K562 (cell line): ENCODE measurements at regions not wholly inside any gene's neighbourhood (a gene's known extent, or its start where the extent isn't known, plus 50 kb on each side); places are given as distances from the start of the nearest gene placed in this dataset.

Experiments
- ATAC-seq: fragments of 200-7000 bp; cut with Tn5 transposase; 3 replicates; pipeline ENCODE4 v1.9.1; 2020; ENCODE audit warnings: moderate library complexity
- BruUV-seq: library from RNA; stranded (reverse); fragments of 400-500 nt; replicated peaks from 2 replicates; lab custom pipeline; 2021; lab: Mats Ljungman, UMichigan
- CTCF ChIA-PET: fragments of 300-600 bp; formaldehyde crosslinking; extraction: SDS; loops from one replicate; lab custom pipeline; 2021; ENCODE audit warnings: low intra/inter-chr PET ratio; lab: Yijun Ruan, JAX
- POLR2A ChIA-PET: fragments of 300-600, 350-650 bp; sonication (Branson Sonifier 250); formaldehyde crosslinking; extraction: SDS; loops from one replicate; lab custom pipeline; 2021; ENCODE audit warnings: antibody characterized with exemption, inconsistent platforms; lab: Yijun Ruan, JAX
- DNase-seq, 4 experiments: peaks; one replicate each; pipeline versions ENCODE4 v3.0.0 to v3.0.0-alpha.2; 2011 to 2018; ENCODE audit warnings: low spot score in 3 of 4, mixed read lengths in 3 of 4; ENCODE audit errors: extremely low read depth in 1 of 4
- FAIRE-seq: peaks from 2 replicates; lab custom pipeline; 2011; peaks lifted over from hg19 to GRCh38; lab: Jason Lieb, UNC
- H2AFZ ChIP-seq: 2 replicates; pipeline ENCODE4 v1.6.0; 2011; ENCODE audit warnings: low read depth, low read length, control low read depth, inconsistent platforms
- H3K27ac ChIP-seq: fragments of 200-600 bp; 3 replicates; pipeline ENCODE4 v1.8.0; 2011; ENCODE audit warnings: low read depth, mild to moderate bottlenecking, control low read depth, inconsistent platforms, low read length, moderate library complexity, mixed read lengths; ENCODE audit errors: extremely low read depth
- H3K27me3 ChIP-seq, 2 experiments: fragments of 300-600 bp in 1 of 2; 2 replicates in 1 of 2; 3 replicates in 1 of 2; pipeline versions ENCODE4 v1.6.0 to v1.8.0; 2011; ENCODE audit warnings: inconsistent platforms in 2 of 2, low read length in 2 of 2, mild to moderate bottlenecking in 1 of 2, mixed read lengths in 1 of 2, moderate library complexity in 1 of 2; ENCODE audit not compliant: control insufficient read depth in 2 of 2, insufficient read depth in 2 of 2
- H3K36me3 ChIP-seq: fragments of 300-600 bp; 3 replicates; pipeline ENCODE4 v1.8.0; 2011; ENCODE audit warnings: mild to moderate bottlenecking, low read length, inconsistent platforms; ENCODE audit not compliant: control insufficient read depth, insufficient read depth
- H3K4me1 ChIP-seq, 2 experiments: fragments of 200-600 bp in 1 of 2; replicated peaks in 1 of 2; 2 replicates in 1 of 2; 3 replicates in 1 of 2; pipeline versions ENCODE4 v1.5.1 to v1.8.0; 2011; ENCODE audit warnings: inconsistent platforms in 2 of 2, low read length in 2 of 2, mild to moderate bottlenecking in 1 of 2, mixed read lengths in 1 of 2, moderate library complexity in 1 of 2; ENCODE audit not compliant: control insufficient read depth in 2 of 2, insufficient read depth in 2 of 2
- H3K4me2 ChIP-seq: 2 replicates; pipeline ENCODE4 v1.6.1; 2011; ENCODE audit warnings: low read length, control low read depth, inconsistent platforms, mixed read lengths; ENCODE audit not compliant: insufficient read depth
- H3K4me3 ChIP-seq: fragments of 200-600 bp; sonication (generic), shearing (Covaris generic); 2 replicates; pipeline ENCODE4 v1.5.1; 2016; ENCODE audit warnings: control low read depth, inconsistent platforms
- H3K79me2 ChIP-seq: fragments of 200-600 bp; 3 replicates; pipeline ENCODE4 v1.8.0; 2011; ENCODE audit warnings: low read length, inconsistent platforms; ENCODE audit not compliant: control insufficient read depth, insufficient read depth
- H3K9ac ChIP-seq, 2 experiments: 2 replicates each; pipeline versions ENCODE4 v1.6.0 to v1.6.1; 2011; ENCODE audit warnings: low read depth in 2 of 2, low read length in 2 of 2, control low read depth in 1 of 2, inconsistent platforms in 1 of 2, mild to moderate bottlenecking in 1 of 2, mixed read lengths in 1 of 2; ENCODE audit not compliant: insufficient read depth in 1 of 2
- H3K9me1 ChIP-seq: one replicate; pipeline ENCODE4 v1.6.0; 2011; ENCODE audit warnings: inconsistent platforms, mild to moderate bottlenecking, low read length, moderate library complexity; ENCODE audit not compliant: control insufficient read depth, insufficient read depth
- H3K9me3 ChIP-seq: replicated peaks from 2 replicates; pipeline ENCODE4 v1.5.1; 2011; ENCODE audit warnings: low read depth, low read length, inconsistent platforms; ENCODE audit not compliant: control insufficient read depth, insufficient read depth
- H4K20me1 ChIP-seq: replicated peaks from 2 replicates; pipeline ENCODE4 v1.6.1; 2011; ENCODE audit warnings: low read length, inconsistent platforms, mixed read lengths; ENCODE audit not compliant: control insufficient read depth, insufficient read depth
- MYNN ChIP-seq, 2 experiments: sonication (generic); formaldehyde crosslinking in 1 of 2; IDR thresholded peaks; 2 replicates each; pipeline versions ENCODE4 v1.5.0 to v1.6.1; 2016 to 2020; ENCODE audit warnings: antibody characterized with exemption in 1 of 2, missing genetic modification reagents in 1 of 2
- SIX5 ChIP-seq, 2 experiments: IDR thresholded peaks; 2 replicates each; pipeline ENCODE4 v1.6.1; 2011; ENCODE audit warnings: low read length in 2 of 2, borderline replicate concordance in 1 of 2, low read depth in 1 of 2, mild to moderate bottlenecking in 1 of 2, moderate library complexity in 1 of 2; ENCODE audit not compliant: insufficient read depth in 1 of 2
- ZNF146 ChIP-seq: IDR thresholded peaks from one replicate; pipeline ENCODE4 v1.6.1; 2018; ENCODE audit warnings: missing compliant biosample characterization; ENCODE audit not compliant: unreplicated experiment
- ZNF224 ChIP-seq: sonication (generic); formaldehyde crosslinking; IDR thresholded peaks from 2 replicates; pipeline ENCODE4 v1.8.0; 2022; ENCODE audit warnings: mild to moderate bottlenecking, missing genetic modification reagents
- WGBS: fragments of 100-300 bp; shearing (Covaris generic); methylation state at CpG from one replicate; pipeline ENCODE4 v1.1.6; 2016; ENCODE audit warnings: low coverage, mixed read lengths; ENCODE audit not compliant: insufficient coverage; ENCODE audit errors: missing lambda C conversion rate; 5-methylcytosine and 5-hydroxymethylcytosine counted together
- in situ Hi-C: fragments of 300-500 bp; cut with MboI; formaldehyde crosslinking; loops from 4 replicates; pipeline ENCODE4 v1.15.0; 2018; ENCODE audit warnings: inconsistent platforms, mixed read lengths
- intact Hi-C: fragments of 100-400 bp; cut with micrococcal nuclease; formaldehyde crosslinking; loops from 2 replicates; pipeline ENCODE4 v1.14.2; 2022
- TF ChIP-seq, protein P1 (sequence below), 2 experiments: fragments of 150-350 bp in 1 of 2; IDR thresholded peaks; 2 replicates each; pipeline ENCODE4 v1.6.1; 2012 to 2016; ENCODE audit warnings: low read depth in 2 of 2, low read length in 2 of 2, mild to moderate bottlenecking in 1 of 2, moderate library complexity in 1 of 2
- TF ChIP-seq, protein P2 (sequence below): sonication (generic); formaldehyde crosslinking; IDR thresholded peaks from 2 replicates; pipeline ENCODE4 v1.8.1; 2022; ENCODE audit warnings: missing genetic modification reagents
- TF ChIP-seq, protein P3 (sequence below): IDR thresholded peaks from 3 replicates; pipeline ENCODE4 v1.6.1; 2011; ENCODE audit warnings: borderline replicate concordance, mild to moderate bottlenecking, moderate library complexity; ENCODE audit not compliant: insufficient read length; ENCODE audit errors: extremely low read depth
- TF ChIP-seq, protein P4 (sequence below), 2 experiments: fragments of 200-800 bp in 1 of 2; sonication (Bioruptor generic) in 1 of 2; sonication (generic) in 1 of 2; formaldehyde crosslinking in 1 of 2; IDR thresholded peaks in 1 of 2; conservative IDR thresholded peaks in 1 of 2; 2 replicates each; pipeline versions ENCODE4 v1.5.0 to v1.6.1; 2016 to 2020; ENCODE audit warnings: missing compliant biosample characterization in 1 of 2, missing genetic modification characterization in 1 of 2, missing genetic modification reagents in 1 of 2

DNA sequence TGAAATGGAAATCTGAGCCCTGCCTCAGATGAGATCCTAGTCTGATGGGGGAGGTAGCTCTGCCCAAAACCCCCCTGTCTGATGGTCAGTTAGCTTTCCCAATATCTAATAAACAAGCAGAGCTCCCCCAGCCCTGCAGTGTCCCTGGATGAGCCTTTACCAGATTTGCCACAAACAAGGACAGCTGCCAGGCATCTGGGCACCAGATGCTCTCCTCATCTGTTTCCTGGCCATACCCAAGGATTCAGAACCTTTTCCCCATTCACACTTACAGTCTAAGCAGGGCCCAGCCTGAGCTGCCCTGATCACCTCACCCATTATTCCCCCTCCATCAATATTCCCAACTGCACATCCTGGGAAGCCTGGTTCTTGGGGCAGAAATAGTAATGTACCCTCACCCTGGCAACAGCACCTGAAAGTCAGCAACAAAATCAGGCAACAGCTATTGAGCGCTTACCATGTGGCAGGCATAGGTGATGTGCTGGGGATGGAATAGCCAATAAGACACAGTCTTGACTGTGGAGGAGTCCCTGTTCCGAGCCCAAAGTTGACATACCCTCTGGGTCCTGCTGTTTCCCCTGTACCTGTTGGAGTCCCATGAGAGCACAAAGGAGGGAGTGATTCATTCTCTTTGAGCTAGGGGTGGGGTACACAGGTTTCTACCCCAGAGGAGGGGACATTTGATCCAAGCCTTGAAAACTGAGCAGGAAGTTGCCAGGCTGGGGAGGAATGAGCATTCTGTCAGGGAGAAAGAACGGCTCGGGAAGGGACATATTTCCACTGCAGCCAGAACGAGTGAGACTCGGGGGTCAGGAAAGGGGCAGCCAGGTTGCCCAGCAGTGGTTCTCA is 147.4 kb downstream of the TMEM132E start:
- Histone ChIP-seq H3K4me2 (no peak overlapping the region), H2AFZ (no peak overlapping the region), H3K9me3 (no peaks in the 10 kb centered on the region), H4K20me1 (no peaks in the 10 kb centered on the region; the same call in none of the 2 replicates), H3K27me3 (peaks cover 0 to 19% of the 10 kb centered on the region in 2 experiments; a peak in 2 of 5 replicates), H3K9me1 (no peaks in the 10 kb centered on the region), H3K36me3 (no peaks in the 10 kb centered on the region), H3K4me1 (no peaks in the 10 kb centered on the region), H3K27ac (no peak overlapping the region), H3K79me2 (no peaks in the 10 kb centered on the region), H3K9ac (no peak overlapping the region), H3K4me3 (no peak overlapping the region)
- FAIRE-seq (no peak), ATAC-seq (no peak), DNase-seq (no peak)
- in situ Hi-C loops (no loop called here), intact Hi-C loops (no loop called here)
- TF ChIP-seq ZNF224 (CRISPR knock-in tag) (no peak), ZNF146 (CRISPR knock-in tag) (no peak), SIX5 (IDR thresholded peaks at IDR 0.05; ENCODE audit: borderline replicate concordance in 1 of 2, insufficient read depth in 1 of 2, low read depth in 1 of 2, low read length in 2 of 2) (no peak), MYNN (IDR thresholded peaks at IDR 0.05) (no peak), MYNN (CRISPR knock-in tag; IDR thresholded peaks at IDR 0.05) (no peak)
- TF ChIP-seq, protein P1, sequence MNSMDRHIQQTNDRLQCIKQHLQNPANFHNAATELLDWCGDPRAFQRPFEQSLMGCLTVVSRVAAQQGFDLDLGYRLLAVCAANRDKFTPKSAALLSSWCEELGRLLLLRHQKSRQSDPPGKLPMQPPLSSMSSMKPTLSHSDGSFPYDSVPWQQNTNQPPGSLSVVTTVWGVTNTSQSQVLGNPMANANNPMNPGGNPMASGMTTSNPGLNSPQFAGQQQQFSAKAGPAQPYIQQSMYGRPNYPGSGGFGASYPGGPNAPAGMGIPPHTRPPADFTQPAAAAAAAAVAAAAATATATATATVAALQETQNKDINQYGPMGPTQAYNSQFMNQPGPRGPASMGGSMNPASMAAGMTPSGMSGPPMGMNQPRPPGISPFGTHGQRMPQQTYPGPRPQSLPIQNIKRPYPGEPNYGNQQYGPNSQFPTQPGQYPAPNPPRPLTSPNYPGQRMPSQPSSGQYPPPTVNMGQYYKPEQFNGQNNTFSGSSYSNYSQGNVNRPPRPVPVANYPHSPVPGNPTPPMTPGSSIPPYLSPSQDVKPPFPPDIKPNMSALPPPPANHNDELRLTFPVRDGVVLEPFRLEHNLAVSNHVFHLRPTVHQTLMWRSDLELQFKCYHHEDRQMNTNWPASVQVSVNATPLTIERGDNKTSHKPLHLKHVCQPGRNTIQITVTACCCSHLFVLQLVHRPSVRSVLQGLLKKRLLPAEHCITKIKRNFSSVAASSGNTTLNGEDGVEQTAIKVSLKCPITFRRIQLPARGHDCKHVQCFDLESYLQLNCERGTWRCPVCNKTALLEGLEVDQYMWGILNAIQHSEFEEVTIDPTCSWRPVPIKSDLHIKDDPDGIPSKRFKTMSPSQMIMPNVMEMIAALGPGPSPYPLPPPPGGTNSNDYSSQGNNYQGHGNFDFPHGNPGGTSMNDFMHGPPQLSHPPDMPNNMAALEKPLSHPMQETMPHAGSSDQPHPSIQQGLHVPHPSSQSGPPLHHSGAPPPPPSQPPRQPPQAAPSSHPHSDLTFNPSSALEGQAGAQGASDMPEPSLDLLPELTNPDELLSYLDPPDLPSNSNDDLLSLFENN (IDR thresholded peaks at IDR 0.05; ENCODE audit: low read depth in 2 of 2, low read length in 2 of 2) = no peak
- TF ChIP-seq, protein P2, sequence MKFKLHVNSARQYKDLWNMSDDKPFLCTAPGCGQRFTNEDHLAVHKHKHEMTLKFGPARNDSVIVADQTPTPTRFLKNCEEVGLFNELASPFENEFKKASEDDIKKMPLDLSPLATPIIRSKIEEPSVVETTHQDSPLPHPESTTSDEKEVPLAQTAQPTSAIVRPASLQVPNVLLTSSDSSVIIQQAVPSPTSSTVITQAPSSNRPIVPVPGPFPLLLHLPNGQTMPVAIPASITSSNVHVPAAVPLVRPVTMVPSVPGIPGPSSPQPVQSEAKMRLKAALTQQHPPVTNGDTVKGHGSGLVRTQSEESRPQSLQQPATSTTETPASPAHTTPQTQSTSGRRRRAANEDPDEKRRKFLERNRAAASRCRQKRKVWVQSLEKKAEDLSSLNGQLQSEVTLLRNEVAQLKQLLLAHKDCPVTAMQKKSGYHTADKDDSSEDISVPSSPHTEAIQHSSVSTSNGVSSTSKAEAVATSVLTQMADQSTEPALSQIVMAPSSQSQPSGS = no peak
- TF ChIP-seq, protein P3, sequence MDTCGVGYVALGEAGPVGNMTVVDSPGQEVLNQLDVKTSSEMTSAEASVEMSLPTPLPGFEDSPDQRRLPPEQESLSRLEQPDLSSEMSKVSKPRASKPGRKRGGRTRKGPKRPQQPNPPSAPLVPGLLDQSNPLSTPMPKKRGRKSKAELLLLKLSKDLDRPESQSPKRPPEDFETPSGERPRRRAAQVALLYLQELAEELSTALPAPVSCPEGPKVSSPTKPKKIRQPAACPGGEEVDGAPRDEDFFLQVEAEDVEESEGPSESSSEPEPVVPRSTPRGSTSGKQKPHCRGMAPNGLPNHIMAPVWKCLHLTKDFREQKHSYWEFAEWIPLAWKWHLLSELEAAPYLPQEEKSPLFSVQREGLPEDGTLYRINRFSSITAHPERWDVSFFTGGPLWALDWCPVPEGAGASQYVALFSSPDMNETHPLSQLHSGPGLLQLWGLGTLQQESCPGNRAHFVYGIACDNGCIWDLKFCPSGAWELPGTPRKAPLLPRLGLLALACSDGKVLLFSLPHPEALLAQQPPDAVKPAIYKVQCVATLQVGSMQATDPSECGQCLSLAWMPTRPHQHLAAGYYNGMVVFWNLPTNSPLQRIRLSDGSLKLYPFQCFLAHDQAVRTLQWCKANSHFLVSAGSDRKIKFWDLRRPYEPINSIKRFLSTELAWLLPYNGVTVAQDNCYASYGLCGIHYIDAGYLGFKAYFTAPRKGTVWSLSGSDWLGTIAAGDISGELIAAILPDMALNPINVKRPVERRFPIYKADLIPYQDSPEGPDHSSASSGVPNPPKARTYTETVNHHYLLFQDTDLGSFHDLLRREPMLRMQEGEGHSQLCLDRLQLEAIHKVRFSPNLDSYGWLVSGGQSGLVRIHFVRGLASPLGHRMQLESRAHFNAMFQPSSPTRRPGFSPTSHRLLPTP = no peak
- TF ChIP-seq, protein P4, sequence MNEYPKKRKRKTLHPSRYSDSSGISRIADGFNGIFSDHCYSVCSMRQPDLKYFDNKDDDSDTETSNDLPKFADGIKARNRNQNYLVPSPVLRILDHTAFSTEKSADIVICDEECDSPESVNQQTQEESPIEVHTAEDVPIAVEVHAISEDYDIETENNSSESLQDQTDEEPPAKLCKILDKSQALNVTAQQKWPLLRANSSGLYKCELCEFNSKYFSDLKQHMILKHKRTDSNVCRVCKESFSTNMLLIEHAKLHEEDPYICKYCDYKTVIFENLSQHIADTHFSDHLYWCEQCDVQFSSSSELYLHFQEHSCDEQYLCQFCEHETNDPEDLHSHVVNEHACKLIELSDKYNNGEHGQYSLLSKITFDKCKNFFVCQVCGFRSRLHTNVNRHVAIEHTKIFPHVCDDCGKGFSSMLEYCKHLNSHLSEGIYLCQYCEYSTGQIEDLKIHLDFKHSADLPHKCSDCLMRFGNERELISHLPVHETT (CRISPR knock-in tag; conservative IDR thresholded peaks at IDR 0.05 in 1 of 2, IDR thresholded peaks at IDR 0.05 in 1 of 2) = no peak
- ChIA-PET POLR2A (interaction anchor here (0.9 kb wide), 1 partner anchor 13 kb away, joined by 3 read pairs; no protein-coding TSS in a partner anchor), CTCF (no interaction called here)
- WGBS = 2% methylated on average over 6 of the region's 6 CpGs
- BruUV-seq = no TSS peak
